Activated T-helper 1 cell treated with Interleukin-2 at 50 U/mL for 16 hours (primary cell): ENCODE measurements at regions not wholly inside any gene's neighbourhood (a gene's known extent, or its start where the extent isn't known, plus 50 kb on each side); places are given as distances from the start of the nearest gene placed in this dataset.

Experiments
- DNase-seq: peaks from one replicate; pipeline ENCODE4 v3.0.0-alpha.2; 2020; ENCODE audit warnings: low read depth

GRCh38 chr16:65672960-65673359 lies 551.1 kb upstream of the CDH11 start:
- DNase-seq = no peak

DNA sequence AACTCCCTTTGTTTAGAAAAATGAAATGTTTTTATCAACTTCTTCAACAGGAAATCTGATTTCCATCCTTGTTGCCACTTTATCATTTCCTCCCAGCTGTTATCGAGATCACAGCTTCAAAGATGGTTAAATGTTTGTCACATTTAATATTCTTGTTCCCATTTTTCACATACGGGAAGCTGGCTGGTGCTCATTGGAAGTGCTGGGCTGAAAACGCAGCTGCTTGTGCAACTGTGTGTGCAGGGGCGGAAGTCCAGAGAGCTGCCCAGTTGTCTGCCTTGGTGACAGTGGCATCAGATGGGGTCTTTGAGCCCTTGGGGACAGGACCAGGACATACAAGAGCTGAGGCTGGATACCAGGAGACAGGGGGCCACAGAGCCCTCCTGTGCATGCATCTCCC lies 549.2 kb upstream of the CDH11 start:
- no peak for DNase-seq

GRCh38 chr16:65668064-65668595 lies 546.3 kb upstream of the CDH11 start:
- DNase-seq = no peak

DNA sequence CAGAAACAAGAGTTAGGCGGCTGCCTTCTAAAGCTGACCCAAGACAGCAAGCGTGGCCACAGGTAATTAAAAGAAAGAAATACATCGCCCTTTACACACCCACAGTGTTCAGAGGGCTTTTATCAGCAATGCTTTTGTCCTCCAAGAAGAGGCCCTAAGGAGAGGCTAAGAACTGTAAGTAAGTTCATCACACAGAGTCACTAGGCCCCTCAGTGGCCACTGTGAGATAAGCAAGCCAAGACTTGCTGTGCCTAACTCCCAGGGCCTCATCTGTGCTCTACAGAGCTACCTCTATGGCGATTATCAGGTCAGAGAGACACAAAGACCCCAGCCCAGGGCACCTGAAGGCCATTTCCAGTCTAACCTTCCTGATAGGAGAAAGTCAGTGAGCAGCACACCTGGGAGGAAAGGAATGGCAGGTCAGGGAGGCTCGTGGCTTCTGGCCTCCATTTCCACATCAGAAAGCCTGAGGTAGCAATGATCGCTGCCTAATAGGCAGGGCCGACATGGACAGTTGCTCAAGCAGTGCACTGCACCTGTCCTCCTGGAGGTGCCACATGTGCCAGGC lies 545.2 kb upstream of the CDH11 start:
- DNase-seq = no peak

DNA sequence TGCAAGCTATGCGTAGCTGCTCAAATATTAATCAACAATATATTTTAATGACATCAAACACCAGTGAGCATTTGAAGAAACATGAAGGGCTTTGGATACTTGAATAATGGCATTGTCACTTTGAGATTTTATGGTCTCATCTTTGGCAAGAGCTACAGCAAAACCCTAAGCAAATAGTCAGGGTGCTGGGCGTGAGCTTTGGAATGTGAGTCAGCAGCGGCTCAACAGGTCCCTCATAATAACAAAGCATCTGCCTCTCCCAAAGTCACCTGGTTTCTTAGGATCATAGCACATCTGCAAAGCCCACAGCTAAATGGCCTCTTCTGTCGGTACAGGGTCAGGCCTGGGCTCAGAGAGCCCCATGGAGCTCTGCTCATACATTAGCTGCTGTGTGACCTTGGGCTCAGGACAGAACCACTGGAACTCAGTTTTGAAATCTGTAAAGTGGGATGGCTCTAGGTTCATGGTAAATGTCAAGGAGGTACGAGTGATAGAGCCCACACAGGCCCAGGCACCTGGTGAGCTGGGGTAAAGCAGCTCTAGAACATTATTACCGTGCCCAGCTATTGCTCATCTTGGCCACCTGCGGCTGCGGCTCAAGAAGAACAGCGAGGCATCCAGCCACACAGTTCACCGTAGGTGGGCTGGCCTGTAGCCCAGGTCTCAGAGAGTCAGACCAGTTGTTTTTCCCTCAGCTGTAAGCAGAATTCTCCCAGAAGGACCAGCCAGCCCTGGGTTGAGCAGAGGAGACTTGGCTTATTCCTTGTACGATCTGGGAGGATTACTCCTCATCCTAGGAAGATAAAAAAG lies 544.5 kb upstream of the CDH11 start:
- DNase-seq = no peak

- DNase-seq = no peak
These were observed 543.7 kb upstream of the CDH11 start for GRCh38 chr16:65665586-65665985.

GRCh38 chr16:65663774-65664173 lies 541.9 kb upstream of the CDH11 start:
- DNase-seq = no peak

DNA sequence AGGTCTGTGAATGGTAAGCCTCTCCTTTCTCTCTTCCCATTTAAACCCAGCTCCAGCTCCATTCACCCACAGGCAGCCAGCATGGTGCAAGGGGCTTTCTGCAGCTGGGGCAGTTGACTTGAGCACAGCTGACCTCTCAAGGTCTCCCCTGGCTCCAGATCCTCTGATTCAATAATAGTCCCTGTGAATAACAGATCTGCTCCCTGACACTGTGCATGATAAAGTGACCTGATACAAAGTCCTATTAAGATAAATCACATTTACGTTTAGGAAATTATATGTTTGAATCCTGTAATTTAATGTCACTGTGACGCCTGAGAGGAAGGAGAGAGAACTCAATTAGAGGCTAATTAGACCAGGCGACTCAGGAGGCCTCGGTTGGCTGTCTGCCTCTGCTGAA lies 540.4 kb upstream of the CDH11 start:
- DNase-seq = no peak

GRCh38 chr16:65661558-65661957 lies 539.7 kb upstream of the CDH11 start:
- DNase-seq = no peak

DNA sequence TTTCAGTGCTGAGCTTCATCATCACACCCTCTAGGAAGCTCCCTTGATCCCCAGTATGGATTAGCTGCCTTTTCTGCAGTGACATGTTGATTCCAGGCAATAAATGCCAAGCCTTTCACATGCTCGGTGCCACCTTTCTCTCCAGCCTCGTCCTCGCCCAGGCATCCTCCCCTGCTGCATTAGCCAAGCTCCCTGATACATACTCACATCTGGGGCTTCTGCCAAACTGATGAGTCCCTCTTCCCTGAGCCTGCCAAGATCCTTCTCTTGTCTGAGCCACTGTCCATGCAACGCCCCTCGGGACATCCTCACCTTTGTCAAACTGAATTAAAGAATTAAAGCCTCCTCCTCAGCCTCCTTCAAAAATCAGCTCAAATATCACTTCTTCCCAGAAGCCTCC lies 538.5 kb upstream of the CDH11 start:
- no peak for DNase-seq

- no peak for DNase-seq
These were observed 537.9 kb upstream of the CDH11 start for GRCh38 chr16:65659758-65660157.

- no peak for DNase-seq
These were observed 536.9 kb upstream of the CDH11 start for GRCh38 chr16:65658787-65659220.

- no peak for DNase-seq
These were observed 536.5 kb upstream of the CDH11 start for GRCh38 chr16:65658349-65658748.

DNA sequence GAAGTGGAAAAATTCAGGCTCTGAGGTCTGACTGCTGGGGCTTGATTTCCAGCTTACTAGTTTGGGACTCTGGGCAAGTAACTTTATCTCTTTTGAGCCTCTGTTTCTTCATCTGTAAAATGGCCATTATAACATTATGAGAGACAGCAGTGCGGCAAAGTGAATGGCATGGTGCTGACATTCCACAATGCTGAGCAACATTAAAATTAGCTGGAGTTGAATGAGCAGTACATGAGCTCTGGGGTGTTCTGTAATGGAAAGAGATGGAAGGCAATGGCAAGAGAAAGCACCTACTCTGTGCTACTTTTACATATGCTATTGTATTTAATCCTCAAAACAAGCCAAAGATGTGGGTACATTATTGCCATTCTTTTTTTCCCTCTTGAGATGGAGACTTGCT lies 535.7 kb upstream of the CDH11 start:
- no peak for DNase-seq

- DNase-seq = no peak
These were observed 535.2 kb upstream of the CDH11 start for GRCh38 chr16:65657071-65657494.

DNA sequence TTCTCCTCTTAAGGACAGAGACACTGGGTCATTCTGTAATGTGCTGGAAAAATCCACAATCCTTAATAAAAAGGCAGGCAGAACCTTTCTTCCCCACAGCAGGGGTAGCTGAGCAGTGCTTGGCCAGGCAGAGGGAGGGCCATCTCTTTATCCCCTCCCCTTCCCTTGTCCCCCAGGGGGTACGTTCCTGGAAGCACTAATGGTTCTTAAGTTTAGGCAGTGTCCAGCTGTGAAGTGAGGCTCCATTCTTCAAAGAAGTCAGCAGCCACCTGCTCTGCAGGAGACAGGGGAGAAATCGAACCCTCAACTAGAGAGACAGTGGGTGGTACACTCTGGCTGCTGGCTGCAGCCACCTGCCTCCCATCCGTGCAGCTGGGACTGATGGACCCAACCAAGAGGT lies 533.9 kb upstream of the CDH11 start:
- DNase-seq = no peak

GRCh38 chr16:65648101-65648500 lies 526.2 kb upstream of the CDH11 start:
- no peak for DNase-seq

DNA sequence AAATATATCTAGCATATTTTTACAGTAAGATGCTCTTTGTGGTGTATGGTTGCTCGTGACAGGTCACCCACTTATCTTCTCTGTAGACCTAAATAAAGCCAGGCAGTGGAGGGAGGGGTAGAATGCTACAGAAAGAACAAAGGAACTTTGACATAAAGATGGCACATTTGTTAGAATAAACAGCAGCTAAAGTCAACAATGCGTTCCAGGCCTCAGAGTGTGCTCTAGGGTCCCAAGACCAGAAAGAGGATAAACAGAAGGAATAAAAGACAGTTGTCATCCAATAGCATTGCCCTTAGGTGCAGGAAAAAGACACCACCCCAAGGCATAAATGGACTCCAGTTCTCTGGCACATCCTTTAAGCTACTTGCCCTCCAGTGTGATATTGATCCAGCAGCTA lies 523.0 kb upstream of the CDH11 start:
- DNase-seq = no peak

DNA sequence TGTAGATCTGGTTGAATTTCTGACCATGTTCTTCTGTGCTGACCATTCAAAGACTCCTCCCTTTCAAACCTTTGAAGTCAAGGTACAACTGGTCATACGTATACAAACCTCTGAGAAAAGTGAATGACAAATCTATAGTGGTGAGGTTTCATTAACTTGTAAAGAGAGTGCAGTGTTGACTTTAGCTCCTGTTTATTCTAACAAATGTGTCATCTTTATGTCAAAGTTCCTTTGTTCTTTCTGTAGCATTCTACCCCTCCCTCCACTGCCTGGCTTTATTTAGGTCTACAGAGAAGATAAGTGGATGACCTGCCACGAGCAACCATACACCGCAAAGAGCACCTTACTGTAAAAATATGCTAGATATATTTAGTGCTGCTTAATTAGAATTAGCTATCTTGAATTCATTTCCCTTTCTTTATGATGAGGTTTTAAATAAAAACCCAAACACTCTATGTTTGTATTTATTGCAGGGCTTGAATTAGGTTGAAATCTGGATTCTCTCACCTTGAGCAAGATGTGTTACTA lies 520.0 kb upstream of the CDH11 start:
- DNase-seq = no peak

- no peak for DNase-seq
These were observed 519.3 kb upstream of the CDH11 start for GRCh38 chr16:65641049-65641761.

DNA sequence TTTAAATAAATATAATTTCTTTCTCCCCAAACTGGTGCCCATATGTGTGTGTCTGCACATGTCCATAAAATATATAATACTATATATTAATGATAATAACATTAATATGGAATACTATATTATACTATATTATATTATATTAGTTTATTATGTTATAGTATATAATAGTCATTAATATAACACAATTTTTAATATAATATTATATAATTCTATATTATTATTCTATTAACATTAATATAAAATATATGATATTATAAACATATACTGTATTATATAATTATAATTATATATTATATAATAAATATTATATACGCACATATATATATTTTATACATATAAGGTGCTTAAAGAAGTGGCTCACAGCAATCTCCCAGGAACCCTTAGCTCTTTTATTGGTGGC lies 513.0 kb upstream of the CDH11 start:
- no peak for DNase-seq

GRCh38 chr16:65634291-65634690 lies 512.4 kb upstream of the CDH11 start:
- no peak for DNase-seq

GRCh38 chr16:65624666-65625065 lies 502.8 kb upstream of the CDH11 start:
- no peak for DNase-seq
